ENCODE measurements at regions not wholly inside any gene's neighbourhood (a gene's known extent, or its start where the extent isn't known, plus 50 kb on each side); places are given as distances from the start of the nearest gene placed in this dataset.

- TF ChIP-seq POLR2A (IDR thresholded peaks at IDR 0.05) (no peak), CTCF (IDR thresholded peaks at IDR 0.05) (no peak), EP300 (IDR thresholded peaks at IDR 0.05) (no peak)
Observed at GRCh38 chr6:156175971-156176421, 601.2 kb upstream of the ARID1B start.
